Ectodermal cell (in vitro differentiated cells): ENCODE measurements at regions not wholly inside any gene's neighbourhood (a gene's known extent, or its start where the extent isn't known, plus 50 kb on each side); places are given as distances from the start of the nearest gene placed in this dataset.
"Not testable (repeated sequence)": the region's sequence is repeated elsewhere in the genome, so short reads cannot be mapped to it uniquely, and the experiment has no call there.

ENCODE experiments used
- H3K27ac ChIP-seq: 2 replicates; pipeline ENCODE4 v1.7.0; 2013; ENCODE audit warnings: mild to moderate bottlenecking, low read depth, low read length; ENCODE audit not compliant: insufficient read depth, poor library complexity, severe bottlenecking
- H3K27me3 ChIP-seq: 2 replicates; pipeline ENCODE4 v1.7.0; 2013; ENCODE audit warnings: mild to moderate bottlenecking, low read length; ENCODE audit not compliant: insufficient read depth, control insufficient read depth, poor library complexity, severe bottlenecking
- H3K36me3 ChIP-seq: one replicate; pipeline ENCODE4 v1.7.0; 2013; ENCODE audit warnings: low read length; ENCODE audit not compliant: control insufficient read depth, insufficient read depth
- H3K4me1 ChIP-seq: one replicate; pipeline ENCODE4 v1.7.0; 2013; ENCODE audit warnings: low read length; ENCODE audit not compliant: control insufficient read depth, insufficient read depth
- H3K4me3 ChIP-seq: 2 replicates; pipeline ENCODE4 v1.7.0; 2013; ENCODE audit warnings: low read depth, low read length, control low read depth; ENCODE audit not compliant: insufficient read depth
- H3K9me3 ChIP-seq: 2 replicates; pipeline ENCODE4 v1.7.0; 2013; ENCODE audit warnings: mild to moderate bottlenecking, low read length, moderate library complexity; ENCODE audit not compliant: control insufficient read depth
- WGBS, 2 experiments: methylation state at CpG; one replicate each; pipeline ENCODE4 v1.1.7; 2013; ENCODE audit warnings: missing lambda C conversion rate in 2 of 2; 5-methylcytosine and 5-hydroxymethylcytosine counted together

GRCh38 chr4:127335073-127335620, 297.6 kb upstream of the INTU start:
- no peaks in the 10 kb centered on the region for H3K27me3 ChIP-seq
- H3K36me3 ChIP-seq, result no peaks in the 10 kb centered on the region
- H3K9me3 ChIP-seq, result no peaks in the 10 kb centered on the region
- H3K4me3 ChIP-seq, result no peak overlapping the region
- WGBS, 2 experiments, result 100% methylated on average over 1 of the region's 1 CpG; no CpG with 5 or more reads in 1 of the 2 experiments
- H3K27ac ChIP-seq, result no peak overlapping the region
- H3K4me1 ChIP-seq, result no peaks in the 10 kb centered on the region

GRCh38 chr4:127335732-127336131, 297.0 kb upstream of the INTU start:
- Histone ChIP-seq H3K36me3 (no peaks in the 10 kb centered on the region), H3K4me1 (no peaks in the 10 kb centered on the region), H3K27me3 (no peaks in the 10 kb centered on the region), H3K4me3 (no peak overlapping the region), H3K27ac (no peak overlapping the region), H3K9me3 (no peaks in the 10 kb centered on the region)
- 94 to 97% methylated on average over 1 of the region's 1 CpG for WGBS, 2 experiments

- H3K27me3 ChIP-seq, H3K9me3 ChIP-seq, H3K4me1 ChIP-seq, H3K36me3 ChIP-seq, H3K4me3 ChIP-seq, H3K27ac ChIP-seq: not testable (repeated sequence)
- WGBS, 2 experiments, result 59 to 79% methylated on average over 2 to 3 of the region's 3 CpGs
Measured at GRCh38 chr4:127343123-127343522, 289.6 kb upstream of the INTU start.

GRCh38 chr4:127344071-127344470, 288.7 kb upstream of the INTU start:
- H3K9me3 ChIP-seq, result no peaks in the 10 kb centered on the region
- WGBS, 2 experiments, result 96 to 99% methylated on average over 2 to 3 of the region's 3 CpGs
- no peak overlapping the region for H3K27ac ChIP-seq
- H3K36me3 ChIP-seq, result no peaks in the 10 kb centered on the region
- H3K27me3 ChIP-seq, result no peaks in the 10 kb centered on the region
- no peak overlapping the region for H3K4me3 ChIP-seq
- no peaks in the 10 kb centered on the region for H3K4me1 ChIP-seq

GRCh38 chr4:127347936-127348335, 284.8 kb upstream of the INTU start:
- H3K27me3 ChIP-seq, result no peaks in the 10 kb centered on the region
- no peaks in the 10 kb centered on the region for H3K4me1 ChIP-seq
- H3K36me3 ChIP-seq, result no peaks in the 10 kb centered on the region
- 91 to 98% methylated on average over 2 of the region's 2 CpGs for whole genome bisulfite sequencing, 2 experiments
- H3K4me3 ChIP-seq, result no peak overlapping the region
- no peak overlapping the region for H3K27ac ChIP-seq
- no peaks in the 10 kb centered on the region for H3K9me3 ChIP-seq

GRCh38 chr4:127352220-127353113, 280.3 kb upstream of the INTU start:
- Histone ChIP-seq H3K27me3 (no peaks in the 10 kb centered on the region), H3K36me3 (no peaks in the 10 kb centered on the region)
- 93% methylated on average over 7 of the region's 7 CpGs for WGBS, 2 experiments

GRCh38 chr4:127355743-127356142, 277.0 kb upstream of the INTU start:
- no peaks in the 10 kb centered on the region for H3K4me1 ChIP-seq
- no peaks in the 10 kb centered on the region for H3K27me3 ChIP-seq
- H3K4me3 ChIP-seq, result no peak overlapping the region
- no peak overlapping the region for H3K27ac ChIP-seq
- no peaks in the 10 kb centered on the region for H3K36me3 ChIP-seq
- WGBS, 2 experiments, result 100% methylated on average over 1 to 2 of the region's 2 CpGs
- no peaks in the 10 kb centered on the region for H3K9me3 ChIP-seq

More at GRCh38 chr4:127352220-127353113, 280.3 kb upstream of the INTU start:
- Histone ChIP-seq H3K9me3 (no peaks in the 10 kb centered on the region), H3K4me3 (no peak overlapping the region), H3K27ac (no peak overlapping the region), H3K4me1 (no peaks in the 10 kb centered on the region)

- H3K4me1 ChIP-seq, result no peaks in the 10 kb centered on the region
- H3K9me3 ChIP-seq, result no peaks in the 10 kb centered on the region
- H3K4me3 ChIP-seq, result no peak overlapping the region
- no peaks in the 10 kb centered on the region for H3K27me3 ChIP-seq
- no peaks in the 10 kb centered on the region for H3K36me3 ChIP-seq
- H3K27ac ChIP-seq, result no peak overlapping the region
Measured at GRCh38 chr4:127357765-127358164, 275.0 kb upstream of the INTU start.

- Histone ChIP-seq H3K4me1 (no peaks in the 10 kb centered on the region), H3K27ac (no peak overlapping the region), H3K4me3 (no peak overlapping the region), H3K9me3 (no peaks in the 10 kb centered on the region), H3K27me3 (no peaks in the 10 kb centered on the region), H3K36me3 (no peaks in the 10 kb centered on the region)
Measured at GRCh38 chr4:127362686-127363085, 270.1 kb upstream of the INTU start.

GRCh38 chr4:127364397-127364796, 268.4 kb upstream of the INTU start:
- 91 to 95% methylated on average over 3 of the region's 3 CpGs for WGBS, 2 experiments
- no peak overlapping the region for H3K4me3 ChIP-seq
- no peaks in the 10 kb centered on the region for H3K4me1 ChIP-seq
- no peak overlapping the region for H3K27ac ChIP-seq
- H3K36me3 ChIP-seq, result no peaks in the 10 kb centered on the region
- no peaks in the 10 kb centered on the region for H3K9me3 ChIP-seq
- no peaks in the 10 kb centered on the region for H3K27me3 ChIP-seq
